ENCODE measurements at regions not wholly inside any gene's neighbourhood (a gene's known extent, or its start where the extent isn't known, plus 50 kb on each side); places are given as distances from the start of the nearest gene placed in this dataset.

DNA sequence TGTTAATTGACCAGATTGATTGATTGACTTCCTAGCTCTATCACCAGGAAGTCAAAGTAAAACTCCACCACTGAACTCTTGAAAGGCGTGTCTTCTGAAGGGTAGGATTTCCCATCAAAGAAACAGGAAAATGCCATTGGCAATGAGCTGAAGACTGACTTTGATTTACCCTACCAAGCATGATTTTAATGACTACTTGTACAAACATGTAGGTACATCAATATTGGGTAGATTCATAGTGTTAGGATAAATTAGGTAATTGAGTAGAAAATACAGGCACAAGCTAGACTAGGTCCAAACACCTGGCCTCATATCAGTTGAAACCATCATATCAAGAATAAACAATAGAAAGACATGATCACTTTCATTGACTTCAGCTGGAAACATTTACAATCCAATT is 53.2 kb upstream of the ATXN3L start:
- no peak overlapping the region for H3K23ac ChIP-seq (ENCODE audit: low read length)
- WGBS (ENCODE audit: extremely low coverage, insufficient coverage, low lambda C conversion rate): no CpG with 5 or more reads among the region's 1 CpG

DNA sequence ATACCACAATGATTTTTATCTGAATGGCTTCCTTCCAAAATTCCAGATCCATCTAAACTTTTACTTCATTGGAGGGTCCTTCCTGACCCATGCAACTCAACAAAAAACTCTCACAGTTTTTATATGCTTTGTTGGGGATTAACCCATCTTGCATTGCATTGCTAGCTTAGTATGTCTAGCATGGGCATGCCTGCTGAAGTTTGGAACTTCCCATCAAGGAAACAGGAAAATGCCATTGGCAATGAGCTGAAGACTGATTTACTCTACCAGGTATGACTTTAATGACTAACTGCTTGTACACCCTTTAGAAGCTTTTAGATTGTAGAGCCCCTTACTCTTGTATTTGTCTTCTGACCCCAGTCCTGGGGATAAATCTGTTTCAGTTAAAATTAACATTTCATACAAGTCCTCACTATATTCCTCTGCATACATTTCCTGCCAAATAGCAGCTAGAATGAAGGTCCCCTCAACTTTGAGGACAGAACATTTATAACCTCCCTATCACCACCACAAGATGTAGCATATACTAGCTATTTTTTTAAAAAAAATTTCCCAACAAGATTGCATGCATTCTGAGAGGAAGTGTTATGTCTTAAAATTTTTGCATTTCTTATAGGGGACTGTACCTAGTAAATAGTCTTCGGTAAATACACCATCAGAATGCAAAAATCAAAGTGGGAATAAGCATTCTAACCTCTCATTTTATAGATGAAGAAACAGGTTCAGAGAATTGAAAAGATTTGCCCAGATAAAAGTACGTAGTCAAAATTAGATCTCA is 52.5 kb upstream of the ATXN3L start:
- Histone ChIP-seq H3K4me1 (ENCODE audit: control insufficient read depth, low read depth, low read length) (no peaks in the 10 kb centered on the region), H3K18ac (ENCODE audit: low read length) (no peak overlapping the region), H3K79me2 (ENCODE audit: control insufficient read depth, insufficient read depth, low read length) (no peaks in the 10 kb centered on the region), H3K56ac (ENCODE audit: low read length) (no peak overlapping the region), H3K23ac (ENCODE audit: low read length) (no peak overlapping the region), H2BK15ac (replicated peaks; ENCODE audit: low read depth) (no peak overlapping the region), H2AK5ac (ENCODE audit: low read length) (no peak overlapping the region), H3K9ac (ENCODE audit: low read length) (no peak overlapping the region), H3K4ac (ENCODE audit: low read depth, low read length) (no peak overlapping the region), H4K5ac (ENCODE audit: low read length) (no peak overlapping the region), H3K79me1 (ENCODE audit: low read length) (no peaks in the 10 kb centered on the region), H3K27me3 (ENCODE audit: insufficient read depth, low read length, poor library complexity) (no peaks in the 10 kb centered on the region), H3K36me3 (ENCODE audit: control insufficient read depth, insufficient read depth, low read length) (no peaks in the 10 kb centered on the region), H2BK120ac (ENCODE audit: low read depth, low read length) (no peak overlapping the region), H2BK5ac (ENCODE audit: low read length) (no peak overlapping the region), H3K4me3 (ENCODE audit: low read length) (no peak overlapping the region), H3K27ac (ENCODE audit: low read depth, low read length) (no peak overlapping the region), H4K8ac (ENCODE audit: low read depth, low read length) (no peak overlapping the region), H3K4me2 (ENCODE audit: low read length) (no peak overlapping the region)
- no CpG with 5 or more reads among the region's 2 CpGs for WGBS (ENCODE audit: extremely low coverage, insufficient coverage, low lambda C conversion rate)
- no peak for DNase-seq

More for the DNA sequence above, 53.2 kb upstream of the ATXN3L start:
- no peak overlapping the region for H4K5ac ChIP-seq (ENCODE audit: low read length)
- no peak overlapping the region for H3K4me2 ChIP-seq (ENCODE audit: low read length)
- no peaks in the 10 kb centered on the region for H3K79me2 ChIP-seq (ENCODE audit: control insufficient read depth, insufficient read depth, low read length)
- DNase-seq: no peak
- H2BK15ac ChIP-seq (replicated peaks; ENCODE audit: low read depth): no peak overlapping the region
- no peak overlapping the region for H2AK5ac ChIP-seq (ENCODE audit: low read length)
- no peak overlapping the region for H4K8ac ChIP-seq (ENCODE audit: low read depth, low read length)
- H3K36me3 ChIP-seq (ENCODE audit: control insufficient read depth, insufficient read depth, low read length): no peaks in the 10 kb centered on the region
- no peak overlapping the region for H2BK120ac ChIP-seq (ENCODE audit: low read depth, low read length)
- no peaks in the 10 kb centered on the region for H3K27me3 ChIP-seq (ENCODE audit: insufficient read depth, low read length, poor library complexity)
- no peak overlapping the region for H3K56ac ChIP-seq (ENCODE audit: low read length)
- H3K4me1 ChIP-seq (ENCODE audit: control insufficient read depth, low read depth, low read length): no peaks in the 10 kb centered on the region
- H3K79me1 ChIP-seq (ENCODE audit: low read length): no peaks in the 10 kb centered on the region
- no peak overlapping the region for H3K4me3 ChIP-seq (ENCODE audit: low read length)
- no peak overlapping the region for H2BK5ac ChIP-seq (ENCODE audit: low read length)
- H3K9ac ChIP-seq (ENCODE audit: low read length): no peak overlapping the region
- no peak overlapping the region for H3K4ac ChIP-seq (ENCODE audit: low read depth, low read length)
- H3K27ac ChIP-seq (ENCODE audit: low read depth, low read length): no peak overlapping the region
- no peak overlapping the region for H3K18ac ChIP-seq (ENCODE audit: low read length)

DNA sequence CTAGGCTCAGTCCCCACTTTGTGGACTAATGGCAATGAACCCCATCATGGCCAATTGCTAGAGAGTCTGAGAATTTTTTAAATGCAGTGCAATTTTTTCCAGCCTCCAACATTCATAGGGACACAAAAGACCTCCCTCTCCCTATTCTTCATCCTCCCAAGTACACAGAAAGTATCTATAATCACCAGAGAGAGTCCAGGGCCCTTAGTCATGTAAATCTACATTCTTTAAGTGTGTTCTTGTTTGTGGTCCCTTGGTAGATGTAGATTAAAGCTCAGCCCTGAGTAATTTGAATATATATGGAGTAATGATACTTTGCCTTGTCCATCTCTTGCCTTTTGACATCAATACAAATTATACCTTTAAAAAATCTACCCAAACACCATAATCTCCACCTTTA is 51.3 kb upstream of the ATXN3L start:
- H3K4ac ChIP-seq (ENCODE audit: low read depth, low read length): no peak overlapping the region

DNA sequence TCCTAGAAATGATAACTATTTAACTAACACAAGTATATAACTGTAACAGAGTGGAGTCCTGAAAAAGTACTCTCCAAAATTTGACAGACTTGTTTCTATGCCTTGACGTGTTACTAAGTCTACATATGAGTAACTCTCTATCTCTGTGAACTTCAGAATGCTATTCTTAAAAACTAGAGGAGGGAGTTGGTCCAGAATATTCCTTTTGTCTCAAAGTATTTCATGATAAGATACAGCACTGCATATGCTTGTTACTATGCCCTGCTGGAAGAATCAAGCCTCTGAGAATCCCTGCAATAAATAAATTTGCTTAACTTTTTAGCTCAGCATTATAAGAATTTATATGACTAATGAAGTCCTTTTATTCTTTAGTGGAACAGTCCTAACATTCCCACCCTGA is 50.9 kb upstream of the ATXN3L start:
- Histone ChIP-seq H4K5ac (ENCODE audit: low read length) (no peak overlapping the region), H3K36me3 (ENCODE audit: control insufficient read depth, insufficient read depth, low read length) (no peaks in the 10 kb centered on the region), H3K4ac (ENCODE audit: low read depth, low read length) (no peak overlapping the region), H3K79me2 (ENCODE audit: control insufficient read depth, insufficient read depth, low read length) (no peaks in the 10 kb centered on the region), H3K9ac (ENCODE audit: low read length) (no peak overlapping the region), H3K4me1 (ENCODE audit: control insufficient read depth, low read depth, low read length) (no peaks in the 10 kb centered on the region), H3K56ac (ENCODE audit: low read length) (no peak overlapping the region), H2BK5ac (ENCODE audit: low read length) (no peak overlapping the region), H2BK15ac (replicated peaks; ENCODE audit: low read depth) (no peak overlapping the region), H3K4me2 (ENCODE audit: low read length) (no peak overlapping the region), H3K27me3 (ENCODE audit: insufficient read depth, low read length, poor library complexity) (no peaks in the 10 kb centered on the region), H2AK5ac (ENCODE audit: low read length) (no peak overlapping the region), H3K27ac (ENCODE audit: low read depth, low read length) (no peak overlapping the region), H3K23ac (ENCODE audit: low read length) (no peak overlapping the region), H4K8ac (ENCODE audit: low read depth, low read length) (no peak overlapping the region), H2BK120ac (ENCODE audit: low read depth, low read length) (no peak overlapping the region), H3K4me3 (ENCODE audit: low read length) (no peak overlapping the region), H3K18ac (ENCODE audit: low read length) (no peak overlapping the region), H3K79me1 (ENCODE audit: low read length) (no peaks in the 10 kb centered on the region)
- no CpG with 5 or more reads among the region's 1 CpG for WGBS (ENCODE audit: extremely low coverage, insufficient coverage, low lambda C conversion rate)
- DNase-seq: no peak

More for the DNA sequence above, 51.3 kb upstream of the ATXN3L start:
- H3K27me3 ChIP-seq (ENCODE audit: insufficient read depth, low read length, poor library complexity): no peaks in the 10 kb centered on the region
- H2BK5ac ChIP-seq (ENCODE audit: low read length): no peak overlapping the region
- no peak overlapping the region for H2BK120ac ChIP-seq (ENCODE audit: low read depth, low read length)
- no peak overlapping the region for H4K5ac ChIP-seq (ENCODE audit: low read length)
- no peaks in the 10 kb centered on the region for H3K36me3 ChIP-seq (ENCODE audit: control insufficient read depth, insufficient read depth, low read length)
- no peak overlapping the region for H2AK5ac ChIP-seq (ENCODE audit: low read length)
- no peak overlapping the region for H3K56ac ChIP-seq (ENCODE audit: low read length)
- no peaks in the 10 kb centered on the region for H3K79me2 ChIP-seq (ENCODE audit: control insufficient read depth, insufficient read depth, low read length)
- no peak overlapping the region for H3K27ac ChIP-seq (ENCODE audit: low read depth, low read length)
- no peak overlapping the region for H3K18ac ChIP-seq (ENCODE audit: low read length)
- H3K4me1 ChIP-seq (ENCODE audit: control insufficient read depth, low read depth, low read length): no peaks in the 10 kb centered on the region
- H3K9ac ChIP-seq (ENCODE audit: low read length): no peak overlapping the region
- H3K4me2 ChIP-seq (ENCODE audit: low read length): no peak overlapping the region
- H2BK15ac ChIP-seq (replicated peaks; ENCODE audit: low read depth): no peak overlapping the region
- H3K23ac ChIP-seq (ENCODE audit: low read length): no peak overlapping the region
- no peak for DNase-seq
- H3K79me1 ChIP-seq (ENCODE audit: low read length): no peaks in the 10 kb centered on the region
- no peak overlapping the region for H4K8ac ChIP-seq (ENCODE audit: low read depth, low read length)
- no peak overlapping the region for H3K4me3 ChIP-seq (ENCODE audit: low read length)
